ENCODE measurements at regions not wholly inside any gene's neighbourhood (a gene's known extent, or its start where the extent isn't known, plus 50 kb on each side); places are given as distances from the start of the nearest gene placed in this dataset.

DNA sequence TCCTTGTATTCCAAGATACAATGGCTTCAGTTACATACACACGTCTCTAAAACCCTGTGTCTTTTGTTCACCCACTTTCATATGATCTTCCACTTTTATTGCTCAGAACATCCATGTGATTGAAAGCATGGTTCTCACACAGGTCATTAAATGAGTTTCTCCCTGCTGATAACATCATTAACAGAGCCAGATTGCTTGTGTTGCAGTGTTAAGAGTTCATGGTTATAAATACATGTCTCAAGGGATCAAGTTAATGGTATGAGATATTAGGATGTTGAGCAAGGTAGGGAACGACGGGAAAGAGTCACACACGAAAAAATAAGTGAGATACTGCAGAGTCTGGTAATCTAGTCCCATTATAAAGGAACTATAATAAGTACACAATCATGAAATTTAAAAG is 861.5 kb downstream of the SORCS1 start:
- TF ChIP-seq, protein P1, sequence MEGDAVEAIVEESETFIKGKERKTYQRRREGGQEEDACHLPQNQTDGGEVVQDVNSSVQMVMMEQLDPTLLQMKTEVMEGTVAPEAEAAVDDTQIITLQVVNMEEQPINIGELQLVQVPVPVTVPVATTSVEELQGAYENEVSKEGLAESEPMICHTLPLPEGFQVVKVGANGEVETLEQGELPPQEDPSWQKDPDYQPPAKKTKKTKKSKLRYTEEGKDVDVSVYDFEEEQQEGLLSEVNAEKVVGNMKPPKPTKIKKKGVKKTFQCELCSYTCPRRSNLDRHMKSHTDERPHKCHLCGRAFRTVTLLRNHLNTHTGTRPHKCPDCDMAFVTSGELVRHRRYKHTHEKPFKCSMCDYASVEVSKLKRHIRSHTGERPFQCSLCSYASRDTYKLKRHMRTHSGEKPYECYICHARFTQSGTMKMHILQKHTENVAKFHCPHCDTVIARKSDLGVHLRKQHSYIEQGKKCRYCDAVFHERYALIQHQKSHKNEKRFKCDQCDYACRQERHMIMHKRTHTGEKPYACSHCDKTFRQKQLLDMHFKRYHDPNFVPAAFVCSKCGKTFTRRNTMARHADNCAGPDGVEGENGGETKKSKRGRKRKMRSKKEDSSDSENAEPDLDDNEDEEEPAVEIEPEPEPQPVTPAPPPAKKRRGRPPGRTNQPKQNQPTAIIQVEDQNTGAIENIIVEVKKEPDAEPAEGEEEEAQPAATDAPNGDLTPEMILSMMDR (IDR thresholded peaks at IDR 0.05): no peak
- TF ChIP-seq POLR2A (IDR thresholded peaks at IDR 0.05; ENCODE audit: low read depth): no peak

Measured in esophagus muscularis mucosa (tissue), 3 donors.